Fibroblast of skin of scalp (primary cell): ENCODE measurements at regions not wholly inside any gene's neighbourhood (a gene's known extent, or its start where the extent isn't known, plus 50 kb on each side); places are given as distances from the start of the nearest gene placed in this dataset.
"Not testable (repeated sequence)": the region's sequence is repeated elsewhere in the genome, so short reads cannot be mapped to it uniquely, and the experiment has no call there.

Experiments used
- DNase-seq: peaks from one replicate; pipeline ENCODE4 v3.0.0-alpha.2; 2013

DNA sequence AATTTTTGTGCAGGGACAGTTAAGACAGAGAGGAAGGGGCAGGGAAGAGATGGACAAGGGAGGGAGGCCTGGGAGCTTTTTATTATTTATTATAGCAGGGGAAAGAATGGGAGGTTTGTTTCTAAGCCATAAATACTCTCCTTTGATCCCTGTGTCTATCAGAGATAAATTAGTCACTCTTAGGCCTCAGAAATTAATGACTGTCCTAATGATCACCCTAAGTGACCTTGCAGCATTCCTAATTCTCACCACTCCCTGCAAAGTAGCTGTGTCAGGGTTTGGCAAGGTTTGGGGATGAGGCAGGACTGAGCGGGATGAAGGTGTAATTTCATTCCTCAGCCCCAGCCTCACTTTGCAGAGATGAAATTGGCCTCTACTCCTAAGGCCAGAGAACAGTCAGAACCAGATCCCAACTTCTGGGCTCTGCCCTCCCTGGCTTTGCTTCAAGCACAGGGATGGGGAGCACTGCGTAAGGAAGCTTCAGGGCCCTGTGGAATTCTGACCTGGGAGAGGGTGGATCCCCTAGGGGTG lies 95.0 kb downstream of the TMEM17 start:
- no peak for DNase-seq

DNA sequence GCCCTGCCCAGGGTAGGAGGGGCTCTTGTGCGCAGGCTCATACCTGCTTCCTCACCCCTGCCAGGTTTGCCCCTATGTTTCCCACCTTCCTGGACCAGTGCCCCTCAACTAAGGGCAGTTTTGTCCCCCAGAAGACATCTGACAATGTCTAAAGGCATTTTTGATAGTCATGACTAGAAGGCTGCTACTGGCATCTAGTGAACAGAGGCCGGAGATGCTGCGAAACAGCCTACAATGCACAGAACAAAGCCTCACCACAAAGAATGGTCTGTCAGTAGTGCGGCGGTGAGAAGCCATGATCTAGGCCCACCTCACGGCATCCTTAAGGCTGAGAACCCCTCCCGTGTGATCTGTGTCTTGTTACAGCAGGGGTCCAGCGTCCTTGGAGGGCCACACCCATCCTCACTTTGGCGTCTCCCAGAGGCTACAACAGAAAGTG lies 96.0 kb downstream of the TMEM17 start:
- no peak for DNase-seq

DNA sequence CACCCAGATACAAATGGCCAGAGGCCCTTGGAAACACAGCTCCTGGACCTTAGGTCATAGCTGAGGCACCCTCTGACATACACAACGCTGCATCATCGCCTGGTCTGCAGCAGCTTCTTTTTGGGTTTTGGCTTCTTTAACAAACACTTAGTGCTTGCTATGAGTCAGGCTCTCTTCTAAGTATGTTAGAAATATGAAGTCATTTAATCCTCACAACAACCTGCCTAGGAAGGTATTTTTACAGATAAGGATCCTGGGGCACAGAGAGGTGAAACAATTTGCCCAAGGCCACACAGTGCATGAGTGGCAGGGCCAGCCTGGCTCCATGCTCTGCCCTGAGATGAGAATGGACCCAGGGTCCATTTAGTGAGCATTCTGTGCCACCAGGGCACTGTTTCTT lies 96.6 kb downstream of the TMEM17 start:
- DNase-seq, result no peak

DNA sequence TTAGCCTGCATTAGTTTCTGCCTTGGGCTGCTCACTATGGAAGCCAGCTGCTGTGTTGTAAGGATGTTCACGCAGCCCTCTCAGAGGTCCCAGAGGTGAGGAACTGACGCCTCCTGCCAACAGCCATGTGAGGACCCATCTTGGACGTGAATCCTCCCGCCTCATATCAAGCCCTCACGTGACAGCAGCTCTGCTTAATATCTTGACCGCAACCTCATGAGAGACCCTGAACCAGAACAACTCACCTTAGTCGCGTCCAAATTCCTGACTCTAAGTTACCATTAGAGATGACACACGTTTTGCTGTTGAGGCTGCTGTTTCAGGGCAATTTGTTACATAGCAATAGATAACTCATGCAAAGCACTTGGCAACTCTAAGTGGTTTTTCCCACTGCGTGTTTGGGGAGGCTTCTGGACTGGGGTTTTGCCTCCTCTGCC lies 97.7 kb downstream of the TMEM17 start:
- no peak for DNase-seq

DNA sequence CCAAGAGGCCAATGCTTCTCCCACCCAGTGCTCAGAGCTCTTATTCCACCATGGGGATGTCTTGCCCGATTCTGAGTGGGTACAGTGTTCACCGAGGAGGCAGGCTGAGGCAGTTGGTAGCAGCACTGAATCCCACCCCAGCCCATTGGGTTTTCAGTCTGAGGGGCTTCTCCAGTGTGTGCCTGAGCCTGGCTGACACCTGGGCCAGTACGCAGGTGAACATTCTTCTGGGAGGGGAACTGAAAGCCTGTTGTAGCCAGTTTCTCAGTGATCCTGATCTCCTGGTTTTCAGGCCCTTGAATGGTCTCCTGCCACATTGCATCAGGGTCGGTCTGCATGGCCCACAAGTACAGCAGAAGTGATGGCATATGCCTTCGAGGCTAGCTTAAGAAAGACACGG lies 98.2 kb downstream of the TMEM17 start:
- no peak for DNase-seq

DNA sequence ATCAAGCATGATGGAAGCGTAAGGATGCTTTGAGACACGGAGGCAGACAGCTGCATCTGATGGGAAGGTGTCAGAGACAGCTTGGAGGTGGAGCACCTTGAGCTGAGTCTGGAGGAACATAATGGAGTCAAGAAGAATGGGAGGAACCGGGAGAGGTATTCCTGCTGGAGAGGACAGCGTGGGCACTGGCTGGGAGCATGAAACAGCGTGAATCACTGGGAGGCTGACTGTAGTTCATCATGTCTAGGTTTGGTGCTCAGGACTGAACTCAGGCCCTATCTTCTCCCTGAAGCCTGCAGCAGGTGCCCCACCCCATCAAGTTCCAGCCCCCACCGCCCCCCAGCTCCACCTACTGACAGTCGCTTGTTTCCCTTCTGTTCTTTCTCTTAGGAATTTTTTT lies 98.6 kb downstream of the TMEM17 start:
- DNase-seq, result no peak

DNA sequence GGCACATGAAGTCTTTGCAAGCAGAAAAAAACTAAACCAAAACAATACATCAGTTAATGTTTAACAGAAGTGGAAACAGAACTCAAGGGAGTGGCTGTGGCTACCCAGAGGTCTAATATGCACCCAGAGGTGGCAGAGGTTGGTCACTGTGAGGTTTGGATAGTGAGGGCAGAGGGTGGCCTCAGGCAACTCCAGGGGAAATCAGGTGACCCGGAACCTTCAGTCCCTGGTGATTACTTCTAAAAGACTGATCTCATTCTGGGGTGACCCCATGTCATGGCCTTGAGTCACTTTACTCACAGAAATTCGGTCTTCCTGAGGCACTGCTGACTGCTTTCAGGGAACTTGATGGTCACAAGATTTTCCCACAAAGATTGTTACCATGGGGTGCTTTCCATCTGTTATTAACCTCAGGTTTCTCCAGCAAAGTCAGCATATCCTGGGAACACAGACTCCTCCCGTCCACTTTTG lies 99.4 kb downstream of the TMEM17 start:
- DNase-seq, result no peak

DNA sequence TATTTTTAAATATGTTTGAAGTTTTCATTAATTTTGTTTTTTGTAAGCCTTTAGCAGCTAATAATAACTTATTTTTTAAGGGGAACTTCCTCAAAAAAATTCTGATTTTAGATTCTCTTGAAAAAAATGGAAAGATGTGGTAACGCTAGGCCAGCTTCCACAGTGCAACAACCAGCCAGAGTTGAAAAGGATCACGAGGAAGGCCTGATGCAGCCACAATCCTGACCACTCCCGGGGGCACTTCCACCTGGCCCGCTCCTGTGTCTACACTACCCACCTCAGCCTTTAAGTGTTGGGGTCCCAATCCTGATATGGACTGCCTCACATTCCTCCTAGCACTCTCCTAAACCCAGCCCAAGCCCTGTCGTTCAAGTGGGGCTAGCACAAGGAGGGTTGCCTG lies 101.1 kb downstream of the TMEM17 start:
- DNase-seq, result no peak

DNA sequence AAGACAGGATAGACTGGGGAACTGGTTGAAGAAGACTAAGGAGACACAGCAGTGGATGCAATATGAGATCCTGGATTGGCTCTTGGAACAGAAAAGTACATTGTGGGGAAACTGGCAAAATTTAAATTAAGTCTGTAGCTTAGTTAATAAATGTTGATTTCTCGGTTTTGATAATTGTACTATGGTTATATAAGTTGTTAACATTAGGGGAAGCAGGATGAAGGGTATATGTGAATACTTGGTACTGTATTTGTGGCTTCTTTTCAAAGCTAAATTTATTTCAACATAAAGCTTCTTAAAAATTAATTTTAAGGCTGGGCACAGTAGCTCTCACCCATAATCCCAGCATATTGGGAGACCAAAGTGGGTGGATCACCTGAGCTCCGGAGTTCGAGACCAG lies 103.8 kb downstream of the TMEM17 start:
- no peak for DNase-seq

DNA sequence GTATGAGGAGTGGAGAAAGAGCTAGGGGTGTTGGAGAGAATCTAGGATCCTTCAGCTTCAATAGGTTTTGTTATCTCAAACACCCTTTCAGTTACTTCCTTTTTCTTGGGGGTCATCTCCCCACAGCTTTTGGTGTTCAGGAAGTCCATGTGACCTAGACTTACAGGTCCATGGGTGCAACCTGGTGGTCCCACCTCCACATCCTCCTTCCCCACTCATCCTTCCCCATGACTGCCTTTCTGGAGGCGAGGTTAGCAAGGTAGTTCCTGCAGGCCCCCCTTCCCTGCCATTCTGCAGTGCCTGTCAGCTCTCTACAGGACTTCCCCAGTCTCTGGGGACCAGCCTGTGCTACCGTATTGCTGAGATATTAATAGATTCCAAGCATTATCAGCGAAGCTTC lies 107.6 kb downstream of the TMEM17 start:
- DNase-seq, result no peak

DNA sequence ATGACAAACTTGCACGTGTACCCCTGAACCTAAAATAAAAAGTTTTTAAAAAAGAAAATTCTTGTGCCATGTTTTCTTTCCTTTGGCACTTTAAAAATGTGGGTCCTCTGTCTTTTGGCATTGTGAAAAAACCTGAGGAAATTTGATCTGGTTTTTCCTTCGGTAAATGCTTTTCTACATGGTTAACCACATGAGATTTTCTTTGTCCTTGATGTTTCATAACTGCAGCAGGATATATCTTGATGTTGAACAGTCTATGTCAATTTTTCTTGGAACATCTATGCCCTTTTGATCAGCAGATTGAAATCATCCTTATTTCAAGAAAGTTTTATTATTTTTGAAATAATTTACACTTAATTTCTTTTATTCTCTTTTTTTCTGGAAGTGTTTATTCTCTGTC lies 109.1 kb downstream of the TMEM17 start:
- DNase-seq, result no peak

DNA sequence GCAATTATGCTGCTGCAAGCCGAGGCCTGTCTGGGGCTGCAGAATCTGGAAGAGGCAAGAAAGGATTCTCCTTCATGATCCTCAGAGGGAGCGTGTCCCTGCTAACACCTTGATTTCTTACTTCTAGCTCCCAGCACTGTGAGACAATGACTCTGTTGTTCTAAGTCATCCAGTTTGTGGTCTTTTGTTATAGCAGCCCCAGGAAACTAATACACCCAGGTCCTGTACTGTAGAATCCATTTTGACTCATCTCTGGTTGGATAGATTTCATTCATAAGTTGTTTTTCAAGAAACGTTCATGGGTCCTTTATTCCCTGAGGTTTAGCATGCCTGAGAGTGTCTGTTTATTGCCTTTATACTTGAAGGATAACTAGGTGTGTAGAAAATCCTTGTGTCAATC lies 112.7 kb downstream of the TMEM17 start:
- DNase-seq, result no peak

DNA sequence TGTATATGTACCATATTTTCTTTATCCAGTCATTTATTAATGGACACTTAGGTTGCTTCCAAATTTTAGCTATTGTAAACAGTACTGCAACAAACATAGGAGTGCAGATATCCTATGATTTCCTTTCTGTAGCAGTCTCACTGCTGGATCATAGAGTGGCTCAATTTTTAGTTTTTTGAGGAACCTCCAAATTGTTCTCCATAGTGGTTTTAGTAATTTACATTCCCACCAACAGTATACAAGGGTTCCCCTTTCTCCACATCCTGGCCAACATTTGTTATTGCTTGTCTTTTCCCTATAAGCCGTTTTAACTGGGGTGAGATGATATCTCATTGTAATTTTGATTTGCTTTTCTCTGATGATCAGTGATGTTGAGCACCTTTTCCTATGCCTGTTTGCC lies 114.3 kb downstream of the TMEM17 start:
- no peak for DNase-seq

DNA sequence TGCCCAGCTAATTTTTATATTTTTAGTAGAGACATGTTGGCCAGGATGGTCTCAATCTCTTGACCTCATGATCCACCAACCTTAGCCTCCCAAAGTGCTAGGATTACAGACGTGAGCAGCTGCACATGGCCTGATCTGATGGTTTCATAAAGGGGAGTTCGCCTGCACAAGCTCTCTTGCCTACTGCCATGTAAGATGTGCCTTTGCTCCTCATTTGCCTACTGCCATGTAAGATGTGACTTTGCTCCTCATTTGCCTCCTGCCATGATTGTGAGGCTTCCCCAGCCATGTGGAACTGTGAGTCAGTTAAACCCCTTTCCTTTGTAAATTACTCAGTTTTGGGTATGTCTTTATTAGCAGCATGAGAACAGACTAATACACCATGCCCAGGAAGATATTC lies 119.6 kb downstream of the TMEM17 start:
- not testable (repeated sequence) for DNase-seq

DNA sequence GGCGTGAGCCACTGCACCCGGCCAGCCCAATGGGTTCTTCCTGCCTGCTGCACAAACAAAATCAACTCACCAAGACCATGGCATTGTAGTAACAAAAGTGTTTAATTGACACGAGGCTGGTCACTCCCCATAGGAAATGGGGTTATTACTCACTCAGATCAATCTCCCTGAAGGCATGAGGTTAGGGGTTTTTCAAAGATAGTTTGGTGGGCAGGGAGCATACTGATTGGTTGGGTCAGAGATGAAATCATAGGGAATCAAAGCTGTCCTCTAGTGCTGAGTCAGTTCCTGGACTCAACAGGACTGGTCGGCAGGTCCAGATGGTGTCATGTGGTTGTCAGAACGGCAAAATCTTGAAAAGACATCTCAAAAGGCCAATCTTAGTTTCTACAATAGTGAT lies 122.1 kb downstream of the TMEM17 start:
- DNase-seq, result no peak

DNA sequence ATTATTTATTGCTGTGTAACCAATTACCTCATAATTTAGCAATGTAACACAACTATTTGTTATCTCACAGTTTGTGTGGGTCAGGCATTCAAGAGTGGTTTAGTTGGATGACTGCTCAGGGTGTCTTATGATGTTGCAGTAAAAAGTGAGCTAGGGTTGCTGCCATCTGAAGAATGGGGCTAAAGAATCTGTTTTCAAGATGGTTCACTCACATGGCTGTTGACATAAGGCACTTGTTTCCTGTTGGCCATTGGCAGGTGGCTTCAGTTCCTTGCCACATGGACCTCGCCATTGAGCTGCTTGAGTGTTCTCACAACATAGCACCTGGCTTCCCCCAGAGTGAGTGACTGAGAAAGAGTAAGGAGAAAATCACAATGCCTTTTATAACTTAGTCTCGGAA lies 123.2 kb downstream of the TMEM17 start:
- DNase-seq, result no peak

DNA sequence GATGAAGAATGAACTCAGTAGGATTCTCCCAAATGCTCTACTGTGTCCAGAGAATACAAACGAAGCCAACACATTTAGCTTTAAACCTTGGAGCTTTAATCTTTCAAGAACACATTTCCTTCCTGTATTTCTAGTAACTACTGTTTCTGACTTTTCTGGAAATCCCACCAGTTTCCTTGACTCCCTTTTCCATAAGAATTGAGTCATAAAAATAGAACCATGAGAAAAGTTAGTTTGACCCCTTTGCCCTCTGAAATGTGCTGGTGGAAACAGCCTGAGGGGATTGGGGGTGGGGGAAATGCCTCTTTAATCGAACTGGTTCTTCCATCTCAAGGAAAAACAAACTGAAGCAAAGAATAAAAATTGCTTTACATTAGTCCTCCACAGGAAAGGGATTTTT lies 123.9 kb downstream of the TMEM17 start:
- DNase-seq, result no peak

DNA sequence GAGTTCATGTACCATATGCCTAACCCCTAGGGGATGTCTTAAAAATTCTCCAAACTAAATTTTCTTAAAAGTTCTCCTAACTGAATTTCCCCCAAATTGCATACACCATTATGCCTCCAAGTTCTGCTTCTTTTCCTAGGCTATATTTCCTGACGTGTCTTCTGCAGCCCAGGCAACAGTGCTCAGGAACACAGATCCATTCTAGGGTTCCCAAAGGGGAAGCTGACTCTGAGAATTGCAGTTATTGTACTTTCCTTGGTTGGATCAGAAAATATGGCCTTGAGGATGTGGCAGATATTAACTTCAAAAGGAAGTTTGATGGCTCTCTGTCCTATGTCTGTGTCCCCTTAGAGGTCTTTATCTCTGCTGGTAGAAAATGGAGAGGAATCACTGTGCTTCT lies 124.3 kb downstream of the TMEM17 start:
- DNase-seq, result no peak

DNA sequence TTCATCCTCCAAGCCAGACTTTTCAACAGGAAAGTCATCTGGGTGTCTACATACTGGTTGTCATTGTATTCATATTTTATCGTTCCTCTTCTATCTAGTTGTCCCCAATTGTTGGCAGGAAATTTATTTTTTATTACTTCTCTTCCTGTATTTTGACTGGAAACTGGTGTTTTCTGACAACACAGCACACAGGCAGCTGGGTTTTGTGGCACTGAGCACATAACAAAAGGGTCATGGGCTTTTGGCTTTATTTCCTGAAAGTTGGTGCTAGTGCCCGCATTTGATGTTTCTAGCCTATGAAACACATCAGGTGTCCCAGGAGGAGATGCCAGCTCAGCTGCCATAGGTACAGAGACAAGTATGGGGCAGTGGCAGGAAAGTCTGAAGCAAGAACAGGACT lies 126.4 kb downstream of the TMEM17 start:
- DNase-seq, result no peak

DNA sequence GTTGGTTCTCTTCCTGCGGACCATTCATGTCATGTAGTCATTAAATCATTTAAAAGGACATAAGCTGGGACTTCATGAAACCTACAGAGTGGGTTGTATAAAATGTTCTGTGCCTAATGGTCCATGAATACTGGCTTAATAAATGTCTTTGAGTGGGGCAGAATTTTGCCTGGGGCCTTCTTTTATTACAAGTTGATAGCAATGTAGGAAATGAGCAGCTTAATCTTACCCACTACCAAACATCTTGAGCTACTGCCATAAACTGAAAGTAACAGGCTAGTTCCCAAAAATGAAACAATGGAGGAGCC lies 130.9 kb downstream of the TMEM17 start:
- no peak for DNase-seq

DNA sequence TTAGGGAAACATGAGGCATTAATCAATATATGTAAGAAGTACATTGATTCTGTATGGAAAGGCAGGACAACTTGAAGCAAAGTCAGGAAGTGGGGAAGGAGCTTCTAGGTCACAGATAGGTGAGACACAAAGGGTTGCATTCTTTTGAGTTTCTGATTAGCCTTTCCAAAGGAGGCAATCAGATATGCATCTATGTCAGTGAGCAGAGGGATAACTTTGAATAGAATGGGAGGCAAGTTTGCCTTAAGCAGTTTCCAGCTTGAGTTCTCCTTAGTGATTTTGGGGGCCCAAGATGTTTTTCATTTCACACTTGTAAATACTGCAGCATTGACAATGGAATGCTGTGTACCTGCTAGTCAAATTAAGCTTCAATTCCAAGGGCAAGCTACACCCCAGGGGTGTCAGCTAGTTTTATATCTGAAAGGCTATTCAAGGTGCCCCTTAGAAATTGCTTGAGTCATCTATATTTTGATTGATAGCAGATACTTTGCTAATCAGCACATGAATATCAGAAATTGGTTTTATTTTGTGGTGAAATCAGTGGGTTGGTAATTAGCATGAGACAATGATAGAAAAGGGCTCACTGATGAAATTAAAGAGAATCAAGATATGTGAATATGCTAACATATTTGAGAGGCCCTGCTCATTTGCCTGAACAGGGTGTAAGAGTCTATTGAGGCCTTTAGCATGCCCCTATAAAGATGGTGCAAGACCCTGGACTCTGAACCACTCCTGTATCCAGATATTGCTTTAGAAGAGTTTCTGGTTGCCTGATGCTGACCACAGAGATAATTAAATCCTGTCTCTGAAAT lies 131.5 kb downstream of the TMEM17 start:
- DNase-seq, result no peak

DNA sequence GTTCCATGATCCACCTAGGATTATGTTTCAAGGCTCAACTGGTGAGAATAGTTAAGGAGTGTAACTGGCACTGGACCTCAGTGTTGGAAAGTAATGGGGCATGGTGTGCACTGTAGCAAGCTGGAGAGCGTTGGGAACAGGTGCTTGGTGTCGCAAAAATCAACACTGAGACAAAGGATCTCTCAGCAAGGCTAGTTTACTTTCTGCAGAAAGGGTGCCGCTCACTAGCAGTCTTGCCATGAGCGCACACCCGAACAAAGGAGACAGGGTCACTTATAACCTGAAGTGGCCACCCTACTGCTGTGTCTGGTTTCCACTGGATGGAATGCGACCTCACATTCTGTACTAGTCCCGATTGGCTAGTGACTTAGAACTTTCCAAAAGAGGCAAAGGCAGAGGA lies 133.2 kb downstream of the TMEM17 start:
- no peak for DNase-seq

DNA sequence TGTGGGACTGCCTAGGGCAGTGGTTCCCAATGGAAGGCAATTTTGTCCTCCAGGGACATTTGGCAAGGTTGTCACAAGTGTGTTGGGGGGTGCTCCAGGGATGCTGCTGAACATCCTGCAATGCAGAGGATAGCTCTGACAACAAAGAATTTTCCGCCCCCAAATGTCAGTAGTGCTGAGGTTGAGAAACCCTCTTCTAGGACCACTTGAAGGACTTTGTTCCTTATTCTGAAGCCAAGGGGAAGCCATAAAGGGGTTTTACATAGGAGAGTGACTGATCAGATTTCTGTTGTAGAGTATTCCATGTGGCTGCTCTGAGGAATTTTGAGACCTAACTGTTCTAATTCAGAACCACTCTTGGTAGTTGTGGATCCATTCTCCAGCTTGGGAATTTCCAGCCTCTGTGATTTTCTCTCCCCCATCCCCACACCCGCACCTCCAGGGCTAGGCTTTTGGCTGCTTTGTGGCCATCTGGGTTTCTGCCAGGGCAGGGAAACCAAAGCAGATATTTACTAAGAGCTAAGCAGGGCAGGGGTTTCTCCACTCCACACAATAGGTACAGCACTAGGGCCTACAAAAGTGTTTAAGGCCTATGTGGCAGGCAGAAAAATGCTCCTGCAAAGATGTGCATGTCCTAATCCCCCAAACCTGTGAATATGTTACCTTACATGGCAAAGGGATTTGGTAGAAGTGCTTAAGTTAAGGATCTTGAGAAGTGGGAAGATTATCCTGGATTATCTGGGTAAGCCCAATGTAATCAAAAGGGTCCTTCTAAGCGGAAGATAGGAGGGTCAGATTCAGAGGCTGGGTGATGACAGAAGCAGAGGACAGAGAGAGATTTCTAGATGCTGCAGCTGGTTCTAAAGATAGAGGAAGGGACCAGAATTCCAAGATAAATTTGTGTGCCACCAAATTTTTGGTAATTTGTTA lies 135.4 kb downstream of the TMEM17 start:
- no peak for DNase-seq
